ENCODE measurements at regions not wholly inside any gene's neighbourhood (a gene's known extent, or its start where the extent isn't known, plus 50 kb on each side); places are given as distances from the start of the nearest gene placed in this dataset.

- TF ChIP-seq POLR2AphosphoS5 (IDR thresholded peaks at IDR 0.05; ENCODE audit: low read depth, low read length) = no peak
- TF ChIP-seq CTCF (IDR thresholded peaks at IDR 0.05; ENCODE audit: control extremely low read depth in 1 of 3, insufficient read depth in 1 of 3, low read depth in 1 of 3, low read length in 3 of 3) = no peak
- TF ChIP-seq JUN (IDR thresholded peaks at IDR 0.05; ENCODE audit: low read depth, low read length) = no peak
- TF ChIP-seq CEBPB (IDR thresholded peaks at IDR 0.05; ENCODE audit: low read depth, low read length) = no peak
- no peak for TF ChIP-seq EP300 (IDR thresholded peaks at IDR 0.05; ENCODE audit: borderline replicate concordance in 1 of 2, low read depth in 2 of 2, low read length in 2 of 2)
- TF ChIP-seq TAF1 (IDR thresholded peaks at IDR 0.05; ENCODE audit: low read depth, low read length) = no peak
- TF ChIP-seq ATF2 (IDR thresholded peaks at IDR 0.05; ENCODE audit: low read length) = no peak
- no peak for TF ChIP-seq POLR2A (IDR thresholded peaks at IDR 0.05; ENCODE audit: control extremely low read depth in 1 of 2, low read depth in 2 of 2, low read length in 2 of 2)
- no peak for TF ChIP-seq RAD21 (IDR thresholded peaks at IDR 0.05 in 1 of 2, conservative IDR thresholded peaks at IDR 0.05 in 1 of 2; ENCODE audit: low read depth in 2 of 2, low read length in 2 of 2)
- TF ChIP-seq EZH2 (IDR thresholded peaks at IDR 0.05; ENCODE audit: low read depth, low read length, severe bottlenecking) = no peak
- TF ChIP-seq CHD1 (IDR thresholded peaks at IDR 0.05; ENCODE audit: low read depth, low read length) = no peak
- no peak for TF ChIP-seq USF2 (IDR thresholded peaks at IDR 0.05; ENCODE audit: low read length)
- no peak for TF ChIP-seq MAX (IDR thresholded peaks at IDR 0.05)
- no peak for TF ChIP-seq ASH2L (IDR thresholded peaks at IDR 0.05; ENCODE audit: low read length)
Observed at GRCh38 chr22:27159016-27159415, 501.6 kb downstream of the MIAT start.

Data from H1 (cell line).